ENCODE measurements at regions not wholly inside any gene's neighbourhood (a gene's known extent, or its start where the extent isn't known, plus 50 kb on each side); places are given as distances from the start of the nearest gene placed in this dataset.
"Not testable (repeated sequence)": the region's sequence is repeated elsewhere in the genome, so short reads cannot be mapped to it uniquely, and the experiment has no call there.

- no peak for DNase-seq
Measured at GRCh38 chr2:2647141-2647541, 316.1 kb upstream of the MYT1L start.

GRCh38 chr2:2646433-2647051 is 315.5 kb upstream of the MYT1L start:
- peak; percentile 35 for DNase-seq

- DNase-seq, result no peak
Measured at GRCh38 chr2:2645162-2645855, 314.2 kb upstream of the MYT1L start.

GRCh38 chr2:2644751-2645150 is 313.7 kb upstream of the MYT1L start:
- DNase-seq, result not testable (repeated sequence)

GRCh38 chr2:2644040-2644439 is 313.0 kb upstream of the MYT1L start:
- no peak for DNase-seq

- DNase-seq, result no peak
Measured at GRCh38 chr2:2642906-2643890, 312.1 kb upstream of the MYT1L start.

- no peak for DNase-seq
Measured at GRCh38 chr2:2641541-2642410, 310.7 kb upstream of the MYT1L start.

- no peak for DNase-seq
Measured at GRCh38 chr2:2640818-2641217, 309.7 kb upstream of the MYT1L start.

- no peak for DNase-seq
Measured at GRCh38 chr2:2640371-2640770, 309.3 kb upstream of the MYT1L start.

- DNase-seq, result no peak
Measured at GRCh38 chr2:2639251-2640139, 308.4 kb upstream of the MYT1L start.

- DNase-seq, result no peak
Measured at GRCh38 chr2:2638547-2639220, 307.6 kb upstream of the MYT1L start.

GRCh38 chr2:2636813-2637212 is 305.7 kb upstream of the MYT1L start:
- no peak for DNase-seq

GRCh38 chr2:2635025-2635528 is 304.0 kb upstream of the MYT1L start:
- no peak for DNase-seq

GRCh38 chr2:2633017-2633416 is 301.9 kb upstream of the MYT1L start:
- DNase-seq, result no peak

- no peak for DNase-seq
Measured at GRCh38 chr2:2623939-2624338, 292.9 kb upstream of the MYT1L start.

- no peak for DNase-seq
Measured at GRCh38 chr2:2621855-2622254, 290.8 kb upstream of the MYT1L start.

GRCh38 chr2:2620604-2621003 is 289.5 kb upstream of the MYT1L start:
- no peak for DNase-seq

GRCh38 chr2:2619995-2620394 is 288.9 kb upstream of the MYT1L start:
- no peak for DNase-seq

- no peak for DNase-seq
Measured at GRCh38 chr2:2614452-2614851, 283.4 kb upstream of the MYT1L start.

All from CD4-positive, alpha-beta T cell treated with Interleukin-12 subunit alpha and Interleukin-12 subunit beta, for 1 hour (primary cell).